OCI-LY7 (cell line): ENCODE measurements at regions not wholly inside any gene's neighbourhood (a gene's known extent, or its start where the extent isn't known, plus 50 kb on each side); places are given as distances from the start of the nearest gene placed in this dataset.

Experiments
- EZH2phosphoT487 ChIP-seq: fragments of 200-600 bp; sonication (generic); IDR thresholded peaks from 2 replicates; pipeline ENCODE4 v1.6.1; 2018; ENCODE audit warnings: low read depth, borderline replicate concordance, mild to moderate bottlenecking, mixed run types, antibody characterized with exemption, low read length, moderate library complexity, mixed read lengths
- TF ChIP-seq, protein P1 (sequence below): fragments of 200-600 bp; sonication (generic); conservative IDR thresholded peaks from 2 replicates; pipeline ENCODE4 v1.5.1; 2014; ENCODE audit warnings: mild to moderate bottlenecking, antibody characterized with exemption, low read length, moderate library complexity, mixed read lengths

DNA sequence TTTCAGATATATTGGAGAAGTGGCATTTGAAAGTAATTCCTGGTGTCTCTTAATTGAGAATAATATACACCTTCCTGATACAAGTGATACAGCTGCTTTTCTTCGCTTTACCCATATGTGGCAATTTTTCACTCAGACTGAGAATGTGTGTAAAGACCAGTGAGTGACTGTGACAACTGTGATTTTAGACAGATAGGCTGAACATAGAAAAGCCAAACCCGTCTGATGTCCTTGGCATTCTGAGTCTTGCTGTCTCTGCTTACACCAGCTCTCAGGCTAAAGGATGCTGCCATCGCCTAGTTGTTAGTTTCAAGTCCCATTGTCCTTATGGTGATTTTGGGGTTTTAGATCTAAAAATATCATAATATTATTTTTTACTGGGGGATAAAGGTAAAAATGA lies 492.6 kb downstream of the RFC3 start:
- TF ChIP-seq, protein P1, sequence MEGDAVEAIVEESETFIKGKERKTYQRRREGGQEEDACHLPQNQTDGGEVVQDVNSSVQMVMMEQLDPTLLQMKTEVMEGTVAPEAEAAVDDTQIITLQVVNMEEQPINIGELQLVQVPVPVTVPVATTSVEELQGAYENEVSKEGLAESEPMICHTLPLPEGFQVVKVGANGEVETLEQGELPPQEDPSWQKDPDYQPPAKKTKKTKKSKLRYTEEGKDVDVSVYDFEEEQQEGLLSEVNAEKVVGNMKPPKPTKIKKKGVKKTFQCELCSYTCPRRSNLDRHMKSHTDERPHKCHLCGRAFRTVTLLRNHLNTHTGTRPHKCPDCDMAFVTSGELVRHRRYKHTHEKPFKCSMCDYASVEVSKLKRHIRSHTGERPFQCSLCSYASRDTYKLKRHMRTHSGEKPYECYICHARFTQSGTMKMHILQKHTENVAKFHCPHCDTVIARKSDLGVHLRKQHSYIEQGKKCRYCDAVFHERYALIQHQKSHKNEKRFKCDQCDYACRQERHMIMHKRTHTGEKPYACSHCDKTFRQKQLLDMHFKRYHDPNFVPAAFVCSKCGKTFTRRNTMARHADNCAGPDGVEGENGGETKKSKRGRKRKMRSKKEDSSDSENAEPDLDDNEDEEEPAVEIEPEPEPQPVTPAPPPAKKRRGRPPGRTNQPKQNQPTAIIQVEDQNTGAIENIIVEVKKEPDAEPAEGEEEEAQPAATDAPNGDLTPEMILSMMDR = no peak
- TF ChIP-seq EZH2phosphoT487 = no peak
